ENCODE measurements at regions not wholly inside any gene's neighbourhood (a gene's known extent, or its start where the extent isn't known, plus 50 kb on each side); places are given as distances from the start of the nearest gene placed in this dataset.
A peak's percentile ranks its signal among the peaks of the same experiment; 100 is the strongest.

DNA sequence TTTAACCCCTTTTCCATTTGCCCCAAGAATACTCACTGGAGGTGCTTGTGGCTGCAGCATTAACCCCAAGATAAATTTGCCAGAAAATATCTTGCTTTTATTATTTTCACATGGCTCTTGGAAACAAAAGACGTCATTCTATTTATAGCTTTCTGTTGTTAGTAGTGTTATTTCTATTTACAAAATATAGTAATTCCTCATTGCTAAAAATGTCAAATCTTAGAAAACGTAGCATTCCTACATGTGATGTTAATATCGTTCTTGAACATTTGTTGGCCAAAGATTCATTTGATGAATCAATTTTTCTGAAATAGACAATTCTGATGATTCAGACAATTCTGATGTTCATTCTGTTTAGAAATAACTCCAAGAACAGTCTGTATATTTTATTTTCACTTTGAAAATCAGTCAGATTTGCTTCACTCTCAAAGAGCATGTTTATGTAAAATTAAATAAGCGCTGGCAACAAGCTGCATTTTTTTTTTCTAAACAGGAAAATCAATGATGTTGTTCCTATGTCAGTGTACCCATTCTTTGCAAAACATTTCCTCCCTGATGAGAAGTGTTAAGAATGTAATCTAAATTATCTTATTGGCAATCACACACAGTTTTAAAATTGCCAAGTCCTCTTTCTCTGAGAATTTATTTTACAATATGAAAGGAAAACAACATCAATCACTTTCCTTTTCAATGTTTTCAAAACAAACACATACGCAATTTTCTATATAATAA, 334.0 kb downstream of the KCTD12 start:
- H3F3A ChIP-seq (ENCODE audit: insufficient read depth), result no peaks in the 10 kb centered on the region
- 0 out of 2 replicates have a peak, but pooled peaks cover 5% of the 10 kb centered on the region for H3K27me3 ChIP-seq (replicated peaks; ENCODE audit: insufficient read depth)
- TF ChIP-seq EZH2 (IDR thresholded peaks at IDR 0.05; ENCODE audit: insufficient read depth, poor library complexity, severe bottlenecking) (no peak), EZH2phosphoT487 (IDR thresholded peaks at IDR 0.05; ENCODE audit: insufficient read depth, low read depth) (no peak)
- DNase-seq, result no peak
- H4K20me1 ChIP-seq (ENCODE audit: insufficient read depth), result no peaks in the 10 kb centered on the region
- H3K9ac ChIP-seq, result no peak overlapping the region
- H3K4me1 ChIP-seq (ENCODE audit: insufficient read depth), result no peaks in the 10 kb centered on the region
- no peaks in the 10 kb centered on the region for H3K79me2 ChIP-seq (ENCODE audit: insufficient read depth)
- no peaks in the 10 kb centered on the region for H3K9me2 ChIP-seq (ENCODE audit: insufficient read depth)
- WGBS, 2 experiments (ENCODE audit: low coverage in 1 of 2, low lambda C conversion rate in 2 of 2, missing lambda C conversion rate in 2 of 2), result 5 to 7% methylated on average over 5 of the region's 5 CpGs
- in situ Hi-C loops (cut with MboI), result no loop called here
- H2AFZ ChIP-seq, result no peak overlapping the region
- no peak overlapping the region for H3K4me2 ChIP-seq (ENCODE audit: unreplicated experiment)
- no peak overlapping the region for H3K27ac ChIP-seq
- H3K9me3 ChIP-seq (ENCODE audit: low read depth), result peaks cover 4% of the 10 kb centered on the region
- H3K4me3 ChIP-seq, result no peak overlapping the region
- no peaks in the 10 kb centered on the region for H3K36me3 ChIP-seq (ENCODE audit: low read depth)

DNA sequence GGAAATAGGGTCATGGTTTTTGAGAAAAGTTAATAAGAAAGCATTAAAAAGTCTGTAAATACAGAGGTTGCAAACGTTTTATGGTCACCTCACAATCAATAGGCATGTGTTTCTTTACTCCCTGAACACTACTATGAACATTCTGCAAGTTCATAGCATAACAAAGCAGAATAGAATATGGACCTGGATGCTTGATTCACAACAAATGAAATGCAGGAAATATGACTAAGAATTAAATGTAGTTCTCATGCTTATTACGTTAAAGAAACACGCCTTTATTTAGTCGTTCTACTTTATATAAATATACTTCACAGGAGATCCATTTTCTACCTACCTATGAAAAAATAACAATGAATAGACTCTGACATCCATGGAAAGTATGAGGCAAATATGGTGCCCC, 344.0 kb downstream of the KCTD12 start:
- H3K27ac ChIP-seq, result no peak overlapping the region
- TF ChIP-seq EZH2 (IDR thresholded peaks at IDR 0.05; ENCODE audit: insufficient read depth, poor library complexity, severe bottlenecking), result no peak
- no peak for TF ChIP-seq EZH2phosphoT487 (IDR thresholded peaks at IDR 0.05; ENCODE audit: insufficient read depth, low read depth)
- H3K9ac ChIP-seq, result no peak overlapping the region
- H3K4me2 ChIP-seq (ENCODE audit: unreplicated experiment), result no peak overlapping the region
- H3F3A ChIP-seq (ENCODE audit: insufficient read depth), result no peaks in the 10 kb centered on the region
- no peak overlapping the region for H2AFZ ChIP-seq
- no peaks in the 10 kb centered on the region for H4K20me1 ChIP-seq (ENCODE audit: insufficient read depth)
- no peak for DNase-seq
- in situ Hi-C loops (cut with MboI), result no loop called here
- H3K9me2 ChIP-seq (ENCODE audit: insufficient read depth), result no peaks in the 10 kb centered on the region
- no peaks in the 10 kb centered on the region for H3K4me1 ChIP-seq (ENCODE audit: insufficient read depth)
- H3K9me3 ChIP-seq (ENCODE audit: low read depth), result no peaks in the 10 kb centered on the region
- no peaks in the 10 kb centered on the region for H3K27me3 ChIP-seq (replicated peaks; ENCODE audit: insufficient read depth)
- no peaks in the 10 kb centered on the region for H3K36me3 ChIP-seq (ENCODE audit: low read depth)
- no peak overlapping the region for H3K4me3 ChIP-seq
- H3K79me2 ChIP-seq (ENCODE audit: insufficient read depth), result no peaks in the 10 kb centered on the region
- WGBS, 2 experiments (ENCODE audit: low coverage in 1 of 2, low lambda C conversion rate in 2 of 2, missing lambda C conversion rate in 2 of 2), result 49 to 51% methylated on average over 4 of the region's 4 CpGs

DNA sequence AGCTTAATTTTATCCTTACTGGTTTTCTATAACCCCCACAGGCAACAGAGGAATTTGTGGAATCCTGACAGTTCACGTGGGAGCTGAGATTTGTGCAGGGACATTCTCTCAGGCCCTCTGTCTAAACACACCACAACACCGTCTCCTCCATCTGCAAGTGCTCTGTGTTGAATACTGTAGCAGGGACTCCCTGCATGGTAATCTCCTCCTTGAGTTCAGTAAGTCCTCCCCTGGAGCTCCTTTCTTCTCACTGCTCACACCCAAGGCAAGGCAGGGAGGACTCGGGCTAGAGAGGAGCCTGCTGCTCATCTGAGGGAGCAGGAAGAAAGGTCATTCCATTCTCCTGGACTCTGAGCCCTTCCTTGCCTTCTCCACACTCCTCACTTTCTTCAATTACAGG, 348.2 kb downstream of the KCTD12 start:
- Histone ChIP-seq H2AFZ (no peak overlapping the region), H3K27ac (no peak overlapping the region), H4K20me1 (ENCODE audit: insufficient read depth) (no peaks in the 10 kb centered on the region), H3K9ac (no peak overlapping the region), H3K27me3 (replicated peaks; ENCODE audit: insufficient read depth) (peaks cover 7% of the 10 kb centered on the region; the same call in 1 of the 2 replicates), H3K79me2 (ENCODE audit: insufficient read depth) (no peaks in the 10 kb centered on the region), H3K9me3 (ENCODE audit: low read depth) (no peaks in the 10 kb centered on the region), H3K36me3 (ENCODE audit: low read depth) (no peaks in the 10 kb centered on the region), H3F3A (ENCODE audit: insufficient read depth) (no peaks in the 10 kb centered on the region), H3K4me2 (ENCODE audit: unreplicated experiment) (no peak overlapping the region), H3K4me3 (no peak overlapping the region), H3K4me1 (ENCODE audit: insufficient read depth) (no peaks in the 10 kb centered on the region), H3K9me2 (ENCODE audit: insufficient read depth) (no peaks in the 10 kb centered on the region)
- in situ Hi-C loops (cut with MboI), result no loop called here
- no peak for DNase-seq
- 26 to 32% methylated on average over 3 of the region's 3 CpGs for WGBS, 2 experiments (ENCODE audit: low coverage in 1 of 2, low lambda C conversion rate in 2 of 2, missing lambda C conversion rate in 2 of 2)
- no peak for TF ChIP-seq EZH2 (IDR thresholded peaks at IDR 0.05; ENCODE audit: insufficient read depth, poor library complexity, severe bottlenecking)
- TF ChIP-seq EZH2phosphoT487 (IDR thresholded peaks at IDR 0.05; ENCODE audit: insufficient read depth, low read depth), result no peak

DNA sequence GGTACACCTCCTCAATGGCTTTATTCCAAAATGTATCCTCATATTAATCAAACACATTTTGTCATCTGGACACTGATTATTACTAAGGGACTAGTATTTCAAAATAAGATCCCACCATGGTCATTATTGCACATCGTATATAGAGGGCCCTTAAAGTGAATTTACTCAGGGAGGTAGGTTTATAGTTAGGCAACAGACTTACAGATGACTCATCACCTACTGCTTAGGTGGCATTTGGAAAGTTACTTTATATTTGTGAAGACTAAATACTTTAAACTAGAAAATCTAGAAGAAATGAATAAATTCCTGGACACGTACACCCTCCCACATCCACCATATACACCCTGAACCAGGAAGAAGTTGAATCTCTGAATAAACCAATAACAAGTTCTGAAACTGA, 353.0 kb downstream of the KCTD12 start:
- Histone ChIP-seq H3F3A (ENCODE audit: insufficient read depth) (no peaks in the 10 kb centered on the region), H3K36me3 (ENCODE audit: low read depth) (no peaks in the 10 kb centered on the region), H3K4me3 (no peak overlapping the region), H3K9ac (no peak overlapping the region), H3K9me3 (ENCODE audit: low read depth) (no peaks in the 10 kb centered on the region), H3K4me1 (ENCODE audit: insufficient read depth) (no peaks in the 10 kb centered on the region), H3K27me3 (replicated peaks; ENCODE audit: insufficient read depth) (peaks cover 29% of the 10 kb centered on the region), H3K79me2 (ENCODE audit: insufficient read depth) (no peaks in the 10 kb centered on the region), H4K20me1 (ENCODE audit: insufficient read depth) (no peaks in the 10 kb centered on the region; the same call in 1 of the 2 replicates), H3K9me2 (ENCODE audit: insufficient read depth) (no peaks in the 10 kb centered on the region), H2AFZ (no peak overlapping the region), H3K4me2 (ENCODE audit: unreplicated experiment) (no peak overlapping the region), H3K27ac (no peak overlapping the region)
- WGBS, 2 experiments (ENCODE audit: low coverage in 1 of 2, low lambda C conversion rate in 2 of 2, missing lambda C conversion rate in 2 of 2), result 74 to 77% methylated on average over 2 of the region's 2 CpGs
- in situ Hi-C loops (cut with MboI), result no loop called here
- TF ChIP-seq EZH2phosphoT487 (IDR thresholded peaks at IDR 0.05; ENCODE audit: insufficient read depth, low read depth), result no peak
- TF ChIP-seq EZH2 (IDR thresholded peaks at IDR 0.05; ENCODE audit: insufficient read depth, poor library complexity, severe bottlenecking), result no peak
- peak; percentile 4 for DNase-seq
